ENCODE measurements at regions not wholly inside any gene's neighbourhood (a gene's known extent, or its start where the extent isn't known, plus 50 kb on each side); places are given as distances from the start of the nearest gene placed in this dataset.

DNA sequence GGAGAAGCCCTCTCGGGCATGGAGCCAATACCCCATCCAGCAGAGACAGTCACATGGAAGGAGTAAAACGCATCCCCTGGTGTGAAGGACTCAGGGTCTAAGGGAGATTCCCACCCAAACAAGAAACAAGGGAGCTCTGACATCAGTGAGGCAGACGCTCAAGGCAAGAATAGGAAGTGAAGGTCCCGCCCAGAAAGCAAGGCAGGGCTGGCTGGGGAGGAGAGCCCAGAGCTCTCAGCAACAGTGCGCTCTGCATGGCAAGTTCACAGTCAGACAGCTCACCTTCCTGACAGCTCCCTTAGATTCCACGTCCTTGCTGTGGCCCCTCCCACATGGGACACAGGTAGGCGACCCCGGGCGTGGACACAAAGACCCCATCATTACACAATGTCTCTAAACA is 85.6 kb downstream of the TTLL2 start:
- no peak overlapping the region for H3K27ac ChIP-seq
- TF ChIP-seq CTCF (IDR thresholded peaks at IDR 0.05 in 4 of 5, conservative IDR thresholded peaks at IDR 0.05 in 1 of 5) (no peak), POLR2A (IDR thresholded peaks at IDR 0.05) (no peak)
- DNase-seq: no peak
- intact Hi-C loops (cut with DNase I; ENCODE audit: low total_unique reads): no loop called here
- no peaks in the 10 kb centered on the region for H3K9me3 ChIP-seq
- H3K4me3 ChIP-seq: no peak overlapping the region
- no peaks in the 10 kb centered on the region for H3K4me1 ChIP-seq
- in situ Hi-C loops (cut with MboI; ENCODE audit: low sequenced_read_pairs in 4 of 4): no loop called here
- no peak for ATAC-seq
- no peaks in the 10 kb centered on the region for H3K27me3 ChIP-seq
- no peaks in the 10 kb centered on the region for H3K36me3 ChIP-seq

- Histone ChIP-seq H3K36me3 (no peaks in the 10 kb centered on the region), H3K4me3 (no peak overlapping the region), H3K9me3 (no peaks in the 10 kb centered on the region), H3K27me3 (no peaks in the 10 kb centered on the region), H3K4me1 (no peaks in the 10 kb centered on the region), H3K27ac (no peak overlapping the region)
- TF ChIP-seq POLR2A (IDR thresholded peaks at IDR 0.05) (no peak), CTCF (IDR thresholded peaks at IDR 0.05 in 4 of 5, conservative IDR thresholded peaks at IDR 0.05 in 1 of 5) (no peak)
- DNase-seq (no peak), ATAC-seq (no peak)
- in situ Hi-C loops (cut with MboI; ENCODE audit: low sequenced_read_pairs in 4 of 4) (no loop called here), intact Hi-C loops (cut with DNase I; ENCODE audit: low total_unique reads) (no loop called here)
These were observed 87.6 kb downstream of the TTLL2 start for GRCh38 chr6:167412506-167412905.

DNA sequence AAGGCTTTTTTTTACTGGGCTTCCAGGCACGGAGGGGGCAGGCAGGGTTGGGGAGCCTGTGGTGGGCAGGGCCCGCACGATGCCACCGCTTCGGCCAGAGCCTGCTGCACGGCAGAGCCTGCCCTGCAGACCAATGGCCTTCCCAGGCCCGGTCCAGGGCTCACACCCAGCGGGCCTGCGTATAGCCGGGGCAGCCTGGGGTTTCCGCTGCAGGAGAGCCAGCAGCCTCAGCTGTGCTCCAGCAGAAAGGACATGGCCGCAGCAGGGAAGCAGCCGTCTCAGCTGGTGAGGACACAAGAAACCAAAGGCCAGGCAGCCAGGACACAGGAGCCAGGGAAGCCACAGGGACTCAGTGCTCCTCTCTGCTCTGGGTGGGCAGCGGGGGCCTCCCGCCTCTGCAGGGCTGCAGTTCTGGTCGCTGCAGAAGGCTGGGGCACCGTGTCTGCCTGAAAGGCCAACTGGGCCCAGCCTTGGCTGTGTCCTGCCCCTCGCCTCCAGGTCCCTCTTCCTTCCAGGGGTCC is 90.6 kb downstream of the TTLL2 start:
- Histone ChIP-seq H3K27me3 (peaks cover 0 to 10% (median 0%) of the 10 kb centered on the region in 3 donors), H3K4me3 (no peak overlapping the region), H3K27ac (no peak overlapping the region), H3K9me3 (no peaks in the 10 kb centered on the region), H3K36me3 (no peaks in the 10 kb centered on the region), H3K4me1 (no peaks in the 10 kb centered on the region)
- no peak for TF ChIP-seq CTCF (IDR thresholded peaks at IDR 0.05 in 4 of 5, conservative IDR thresholded peaks at IDR 0.05 in 1 of 5)
- no peak for TF ChIP-seq POLR2A (IDR thresholded peaks at IDR 0.05)
- ATAC-seq (no peak), DNase-seq (no peak)
- in situ Hi-C loops (cut with MboI; ENCODE audit: low sequenced_read_pairs in 4 of 4): no loop called here
- intact Hi-C loops (cut with DNase I; ENCODE audit: low total_unique reads): no loop called here

DNA sequence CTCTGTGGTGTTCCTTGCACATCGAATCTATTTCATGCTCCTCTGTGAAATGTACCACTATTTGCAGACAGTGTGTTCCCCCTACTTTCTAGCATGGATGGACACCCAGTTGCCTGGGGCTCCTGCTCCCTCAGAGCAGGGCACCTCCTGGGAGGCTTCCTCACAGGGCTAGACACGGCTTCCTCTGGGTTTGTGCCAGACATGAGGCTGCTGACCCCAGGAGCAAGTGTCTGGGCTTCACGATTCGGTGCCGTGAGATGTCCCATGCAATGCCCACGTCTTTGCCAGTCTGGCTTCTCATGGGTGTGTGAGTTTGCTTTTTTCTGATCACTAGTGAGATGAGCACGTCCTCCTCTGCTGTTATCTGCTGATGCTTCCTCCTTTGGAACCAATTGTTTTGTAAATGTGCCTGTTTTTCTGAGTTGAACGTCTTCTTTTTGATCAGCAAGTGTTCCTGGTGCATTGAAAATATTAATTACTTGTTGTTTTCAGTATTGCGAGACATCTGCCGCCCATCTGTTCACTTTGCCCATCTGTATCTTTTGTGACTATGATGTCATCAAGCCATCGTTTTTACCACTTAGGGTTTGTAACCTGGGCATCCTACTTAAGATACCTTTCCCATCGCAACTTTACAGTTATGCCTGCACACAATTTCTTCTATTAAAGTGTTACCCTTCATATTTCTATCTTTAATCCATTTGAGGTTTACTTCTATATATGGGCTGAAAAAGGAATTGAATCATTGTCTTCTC is 92.0 kb downstream of the TTLL2 start:
- in situ Hi-C loops (cut with MboI; ENCODE audit: low sequenced_read_pairs in 4 of 4) (no loop called here), intact Hi-C loops (cut with DNase I; ENCODE audit: low total_unique reads) (no loop called here)
- no peak for DNase-seq
- no peak overlapping the region for H3K4me3 ChIP-seq
- TF ChIP-seq POLR2A (IDR thresholded peaks at IDR 0.05) (no peak), CTCF (IDR thresholded peaks at IDR 0.05 in 4 of 5, conservative IDR thresholded peaks at IDR 0.05 in 1 of 5) (no peak)
- peaks cover 0 to 10% (median 0%) of the 10 kb centered on the region in 3 donors for H3K27me3 ChIP-seq
- H3K27ac ChIP-seq: no peak overlapping the region
- no peak for ATAC-seq
- H3K36me3 ChIP-seq: no peaks in the 10 kb centered on the region
- no peaks in the 10 kb centered on the region for H3K9me3 ChIP-seq
- H3K4me1 ChIP-seq: no peaks in the 10 kb centered on the region
